ENCODE measurements at regions not wholly inside any gene's neighbourhood (a gene's known extent, or its start where the extent isn't known, plus 50 kb on each side); places are given as distances from the start of the nearest gene placed in this dataset.

- TF ChIP-seq CTCF (conservative IDR thresholded peaks at IDR 0.05; ENCODE audit: low read length) (no peak), EZH2phosphoT487 (IDR thresholded peaks at IDR 0.05; ENCODE audit: borderline replicate concordance) (no peak)
Measured at GRCh38 chr15:75148280-75148679, 53.4 kb upstream of the C15orf39 start.
